GM21381 (cell line): ENCODE measurements at regions not wholly inside any gene's neighbourhood (a gene's known extent, or its start where the extent isn't known, plus 50 kb on each side); places are given as distances from the start of the nearest gene placed in this dataset.
"Not testable (repeated sequence)": the region's sequence is repeated elsewhere in the genome, so short reads cannot be mapped to it uniquely, and the experiment has no call there.

Experiments used
- ATAC-seq: cut with Tn5 transposase; IDR thresholded peaks from one replicate; pipeline ENCODE4 v1.9.1; 2021; ENCODE audit warnings: mild to moderate bottlenecking, moderate library complexity; ENCODE audit not compliant: unreplicated experiment

DNA sequence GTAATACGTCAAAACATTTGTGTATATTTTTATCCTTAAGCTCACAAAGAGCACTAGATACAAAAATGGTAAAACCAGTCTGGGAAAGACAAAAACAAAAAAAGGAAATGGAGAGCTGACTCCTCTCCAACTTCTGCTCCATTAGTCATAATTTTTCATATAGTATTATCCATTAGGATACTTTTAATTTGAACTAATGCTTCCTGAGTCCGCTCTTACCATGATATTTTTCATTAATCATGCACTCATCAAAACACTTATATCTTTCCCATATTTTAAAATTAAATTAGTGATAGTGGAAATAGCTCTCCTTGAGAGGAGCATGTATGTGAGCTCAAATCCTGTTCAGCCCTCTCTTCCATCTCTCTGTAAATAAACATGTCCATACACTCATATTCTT lies 1093.0 kb upstream of the MIR17HG start:
- no peak for ATAC-seq

- ATAC-seq, result no peak
These were observed 1090.7 kb upstream of the MIR17HG start for GRCh38 chr13:90256746-90257145.

GRCh38 chr13:90258129-90258528 lies 1089.4 kb upstream of the MIR17HG start:
- no peak for ATAC-seq

GRCh38 chr13:90261343-90261742 lies 1086.1 kb upstream of the MIR17HG start:
- no peak for ATAC-seq

- ATAC-seq, result no peak
These were observed 1077.3 kb upstream of the MIR17HG start for GRCh38 chr13:90270226-90270625.

- no peak for ATAC-seq
These were observed 1075.1 kb upstream of the MIR17HG start for GRCh38 chr13:90272356-90272755.

GRCh38 chr13:90276216-90276615 lies 1071.3 kb upstream of the MIR17HG start:
- ATAC-seq, result no peak

DNA sequence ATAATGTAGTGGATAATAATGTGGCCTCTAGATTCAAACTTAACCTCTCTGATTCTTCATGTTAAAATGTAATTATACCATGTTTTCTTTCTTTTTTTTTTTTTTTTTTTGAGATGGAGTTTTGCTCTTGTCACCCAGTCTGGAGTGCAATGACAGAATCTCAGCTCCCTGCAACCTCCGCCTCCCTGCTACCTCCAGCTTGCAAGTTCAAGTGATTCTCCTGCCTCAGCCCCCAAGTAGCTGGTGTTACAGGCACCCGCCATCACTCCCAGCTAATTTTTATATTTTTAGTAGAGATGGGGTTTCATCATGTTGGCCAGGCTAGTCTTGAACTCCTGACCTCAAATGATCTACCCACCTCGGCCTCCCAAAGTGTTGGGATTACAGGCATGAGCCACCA lies 1069.3 kb upstream of the MIR17HG start:
- not testable (repeated sequence) for ATAC-seq

DNA sequence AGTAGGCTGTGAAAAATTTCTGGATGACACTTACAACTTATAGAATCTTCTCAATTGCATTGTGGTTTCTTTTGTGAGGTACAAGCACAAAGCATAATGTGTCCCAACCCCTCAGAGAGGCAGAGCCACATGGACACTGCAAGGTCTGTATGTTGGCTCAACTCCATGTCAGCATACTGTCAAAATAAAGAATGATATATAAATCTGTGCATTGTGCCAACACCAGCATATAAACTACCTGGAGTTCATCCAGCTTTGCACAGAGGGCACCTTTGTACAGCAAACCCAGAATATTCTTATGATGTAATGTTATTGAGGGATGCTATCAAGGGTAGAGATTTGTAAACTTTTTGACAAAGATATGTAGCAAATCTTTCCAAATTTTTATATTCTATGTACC lies 1065.8 kb upstream of the MIR17HG start:
- no peak for ATAC-seq

DNA sequence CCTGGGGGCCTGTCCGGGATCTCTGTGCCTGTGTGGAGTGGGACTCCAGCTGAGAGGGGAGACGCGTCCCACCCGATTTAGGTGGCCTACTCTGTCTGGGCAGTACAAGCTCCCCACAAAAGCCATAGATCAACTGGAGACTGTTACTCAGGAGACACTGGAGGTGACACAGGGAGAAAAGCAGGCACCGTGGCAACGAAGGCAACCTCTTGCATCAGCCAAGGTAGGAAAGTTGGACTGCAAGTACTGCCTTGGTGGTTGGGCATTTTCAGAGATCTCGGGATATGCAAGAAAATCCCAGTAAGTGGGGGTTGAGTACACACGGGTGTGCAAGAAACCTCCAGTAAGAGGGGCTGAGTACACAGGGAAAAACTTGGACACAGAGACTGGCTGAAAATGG lies 1060.0 kb upstream of the MIR17HG start:
- ATAC-seq, result no peak

DNA sequence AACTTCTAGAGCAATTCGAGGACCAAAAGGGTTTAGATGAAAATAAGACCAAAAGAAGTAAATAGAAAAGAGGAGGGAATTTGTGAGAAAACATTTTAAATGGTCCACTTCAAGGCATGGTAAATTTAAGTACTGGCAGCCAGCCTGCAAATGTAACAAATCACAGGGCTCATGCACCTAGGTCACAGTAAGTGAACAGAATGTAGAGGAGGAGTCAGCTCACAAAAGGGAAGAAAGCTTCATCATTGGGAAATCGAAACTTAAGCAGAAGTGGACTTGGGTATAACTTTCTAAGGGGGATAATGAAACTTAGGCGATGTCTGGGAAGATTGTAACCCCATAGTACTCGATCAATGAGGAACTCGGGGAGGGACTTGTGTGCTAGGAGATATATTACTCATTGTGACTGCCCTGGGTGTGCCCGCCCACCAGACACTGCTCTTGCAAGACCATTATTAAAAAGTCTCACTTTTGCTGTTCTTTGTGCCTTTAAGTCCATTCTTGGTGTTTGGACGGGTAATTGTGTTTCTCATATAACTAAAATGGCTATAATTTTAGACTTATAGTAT lies 1053.6 kb upstream of the MIR17HG start:
- no peak for ATAC-seq

DNA sequence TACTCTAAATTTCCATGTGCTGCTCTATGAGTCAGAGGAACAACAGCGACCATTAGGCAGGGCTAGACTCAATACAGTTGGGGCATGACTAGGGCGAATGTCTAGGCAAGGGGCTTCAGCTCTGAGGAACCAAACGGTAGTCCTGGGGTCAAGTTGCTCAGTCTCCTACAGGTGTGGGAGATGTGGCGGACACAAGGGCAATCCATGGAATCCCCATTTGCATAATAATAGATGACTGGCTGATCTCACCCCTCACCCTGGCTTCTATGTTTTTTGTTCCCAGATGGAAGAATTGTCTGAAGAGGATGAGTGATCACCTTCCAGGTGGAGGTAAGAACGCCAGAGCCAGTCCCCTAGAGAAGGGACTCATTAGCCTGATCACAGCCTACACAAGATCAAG lies 1048.2 kb upstream of the MIR17HG start:
- ATAC-seq, result no peak

GRCh38 chr13:90300015-90300414 lies 1047.5 kb upstream of the MIR17HG start:
- ATAC-seq, result no peak

GRCh38 chr13:90302107-90302506 lies 1045.4 kb upstream of the MIR17HG start:
- ATAC-seq, result no peak

DNA sequence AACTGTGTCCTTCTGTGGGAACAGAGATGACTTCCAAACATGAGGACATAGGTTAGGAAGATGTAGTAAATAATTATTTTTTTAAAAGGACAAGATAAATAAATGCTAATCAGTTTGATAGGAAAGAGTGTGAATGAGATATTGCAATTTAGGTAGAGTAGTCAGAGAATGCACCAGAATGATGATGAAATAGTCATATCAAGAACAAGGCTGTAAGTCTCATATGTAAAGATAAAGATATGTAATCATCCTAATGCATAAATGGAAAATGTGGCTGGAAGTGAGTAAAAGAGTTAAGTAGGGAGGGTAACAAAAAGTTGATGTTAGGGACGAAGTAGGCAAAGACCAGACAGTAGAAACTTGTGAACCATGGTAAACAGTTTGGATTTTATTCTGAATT lies 1041.7 kb upstream of the MIR17HG start:
- no peak for ATAC-seq

GRCh38 chr13:90307136-90307535 lies 1040.4 kb upstream of the MIR17HG start:
- no peak for ATAC-seq

DNA sequence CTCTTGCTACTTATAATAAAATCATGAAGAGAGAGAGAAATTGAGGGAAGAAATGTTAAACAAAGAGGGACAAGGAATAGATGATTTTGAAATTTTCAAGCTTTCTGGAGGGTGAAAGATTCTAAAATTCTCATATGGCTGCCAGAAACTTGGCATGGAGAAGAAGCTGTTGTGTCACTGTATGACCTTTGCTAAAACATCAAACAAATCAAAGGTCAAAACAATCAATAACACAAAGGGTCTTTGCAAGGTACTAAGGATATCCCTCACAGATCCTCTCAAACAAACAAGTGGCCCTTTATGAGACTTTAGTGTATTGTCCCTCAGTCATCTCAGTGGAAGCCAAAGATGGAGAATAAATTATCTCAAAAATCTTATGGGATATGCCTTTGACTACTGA lies 1039.2 kb upstream of the MIR17HG start:
- ATAC-seq, result no peak

- ATAC-seq, result no peak
These were observed 1035.6 kb upstream of the MIR17HG start for GRCh38 chr13:90311929-90312328.

GRCh38 chr13:90315061-90315460 lies 1032.4 kb upstream of the MIR17HG start:
- ATAC-seq, result no peak

DNA sequence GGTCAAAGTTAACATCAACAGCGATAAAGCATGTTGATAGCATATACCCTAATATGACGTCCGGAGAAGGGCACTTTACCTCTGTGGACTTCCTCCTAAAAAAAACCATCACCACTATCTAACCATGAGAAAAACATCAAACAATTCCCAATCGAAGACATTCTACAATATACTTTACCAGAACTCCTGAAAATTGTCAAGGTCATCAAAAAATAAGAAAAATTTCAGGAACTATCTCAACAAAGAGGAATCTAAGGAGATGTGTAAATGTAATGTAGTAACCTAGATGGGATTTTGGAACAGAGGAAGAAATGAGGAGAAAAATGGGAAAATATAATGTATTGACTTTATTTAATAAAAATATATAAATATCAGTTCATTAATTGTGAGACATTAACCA lies 1026.8 kb upstream of the MIR17HG start:
- no peak for ATAC-seq

GRCh38 chr13:90321281-90321931 lies 1026.1 kb upstream of the MIR17HG start:
- ATAC-seq, result no peak

GRCh38 chr13:90329641-90330040 lies 1017.8 kb upstream of the MIR17HG start:
- ATAC-seq, result no peak

DNA sequence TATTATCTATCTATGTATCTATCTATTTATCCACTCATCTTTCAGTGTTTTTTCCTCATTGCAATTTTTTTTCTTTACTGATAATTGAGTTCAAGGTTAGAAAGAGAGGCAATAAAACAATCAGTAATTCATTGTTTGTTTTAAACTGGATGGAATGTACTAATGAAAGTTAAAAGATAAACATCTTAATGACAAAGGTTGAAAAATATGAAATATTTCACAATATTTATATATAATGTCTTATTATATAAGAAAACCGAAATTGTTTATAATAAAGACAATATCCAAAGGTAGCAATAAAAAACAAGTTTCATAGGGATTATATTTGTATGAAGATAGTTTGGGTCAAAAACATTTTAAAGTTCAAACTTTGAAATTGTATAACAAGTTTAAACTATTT lies 1015.5 kb upstream of the MIR17HG start:
- ATAC-seq, result no peak
